RKO (cell line): ENCODE measurements at regions not wholly inside any gene's neighbourhood (a gene's known extent, or its start where the extent isn't known, plus 50 kb on each side); places are given as distances from the start of the nearest gene placed in this dataset.

ENCODE experiments used
- DNase-seq: peaks from one replicate; pipeline ENCODE4 v3.0.0-alpha.2; 2016; ENCODE audit warnings: low spot score

- DNase-seq: no peak
These were observed 82.5 kb upstream of the NAALADL2 start for GRCh38 chr3:174776636-174777035.

- no peak for DNase-seq
These were observed 81.3 kb upstream of the NAALADL2 start for GRCh38 chr3:174777813-174778212.

GRCh38 chr3:174783502-174783901 is 75.6 kb upstream of the NAALADL2 start:
- no peak for DNase-seq

GRCh38 chr3:174784206-174784934 is 74.8 kb upstream of the NAALADL2 start:
- no peak for DNase-seq

GRCh38 chr3:174786825-174787224 is 72.3 kb upstream of the NAALADL2 start:
- DNase-seq: no peak

GRCh38 chr3:174791161-174791560 is 68.0 kb upstream of the NAALADL2 start:
- DNase-seq: no peak

GRCh38 chr3:174792864-174793263 is 66.3 kb upstream of the NAALADL2 start:
- no peak for DNase-seq
